GM12892 (cell line): ENCODE measurements at regions not wholly inside any gene's neighbourhood (a gene's known extent, or its start where the extent isn't known, plus 50 kb on each side); places are given as distances from the start of the nearest gene placed in this dataset.

Experiments used
- POLR2A ChIP-seq: IDR thresholded peaks from 2 replicates; pipeline ENCODE4 v1.6.1; 2011; ENCODE audit warnings: low read depth, low read length, control low read depth
- TAF1 ChIP-seq: IDR thresholded peaks from 2 replicates; pipeline ENCODE4 v1.6.1; 2011; ENCODE audit warnings: low read depth, mild to moderate bottlenecking, control low read depth, low read length, borderline replicate concordance

DNA sequence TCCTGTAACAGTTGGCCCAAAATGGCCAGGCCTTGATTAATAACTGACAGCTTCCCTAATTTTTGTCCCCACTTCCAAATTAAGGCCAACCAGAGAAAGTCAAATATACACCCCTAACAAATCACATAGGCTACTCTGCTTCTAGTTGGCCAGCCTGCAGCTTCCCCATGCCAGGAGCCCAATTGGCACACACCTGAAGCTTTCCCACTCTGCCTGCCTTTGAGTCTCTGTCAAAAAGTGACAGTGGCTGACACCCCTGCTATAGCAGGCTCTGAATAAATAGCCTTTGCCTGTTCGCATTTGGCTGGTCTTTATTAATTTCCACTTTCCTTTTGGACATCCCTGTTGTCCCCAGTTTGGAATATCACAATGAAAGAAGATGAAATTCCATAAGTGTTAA lies 256.6 kb upstream of the NCKAP5 start:
- TF ChIP-seq POLR2A (no peak), TAF1 (no peak)
